ENCODE measurements at regions not wholly inside any gene's neighbourhood (a gene's known extent, or its start where the extent isn't known, plus 50 kb on each side); places are given as distances from the start of the nearest gene placed in this dataset.

DNA sequence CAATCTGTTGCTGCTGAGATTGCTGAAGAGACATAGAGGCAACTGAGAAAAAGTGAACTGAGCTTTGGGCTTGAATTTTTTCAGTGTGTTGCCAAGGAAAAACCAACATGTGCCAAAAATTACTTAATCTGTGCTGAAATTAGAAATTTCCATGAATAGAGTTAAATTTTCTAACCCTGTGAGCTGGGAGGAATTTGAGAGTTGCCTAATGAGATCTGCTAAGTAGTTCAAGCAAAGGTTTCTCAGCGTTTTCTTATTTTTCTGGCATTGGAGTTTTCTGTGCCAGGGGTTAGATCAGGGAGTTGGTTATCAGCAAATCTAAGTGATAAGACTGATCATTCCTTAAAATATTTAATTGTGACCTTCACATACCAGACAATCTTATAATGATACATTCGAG is 457.5 kb upstream of the GNPDA2 start:
- TF ChIP-seq POLR2A (IDR thresholded peaks at IDR 0.05): no peak
- TF ChIP-seq, protein P1, sequence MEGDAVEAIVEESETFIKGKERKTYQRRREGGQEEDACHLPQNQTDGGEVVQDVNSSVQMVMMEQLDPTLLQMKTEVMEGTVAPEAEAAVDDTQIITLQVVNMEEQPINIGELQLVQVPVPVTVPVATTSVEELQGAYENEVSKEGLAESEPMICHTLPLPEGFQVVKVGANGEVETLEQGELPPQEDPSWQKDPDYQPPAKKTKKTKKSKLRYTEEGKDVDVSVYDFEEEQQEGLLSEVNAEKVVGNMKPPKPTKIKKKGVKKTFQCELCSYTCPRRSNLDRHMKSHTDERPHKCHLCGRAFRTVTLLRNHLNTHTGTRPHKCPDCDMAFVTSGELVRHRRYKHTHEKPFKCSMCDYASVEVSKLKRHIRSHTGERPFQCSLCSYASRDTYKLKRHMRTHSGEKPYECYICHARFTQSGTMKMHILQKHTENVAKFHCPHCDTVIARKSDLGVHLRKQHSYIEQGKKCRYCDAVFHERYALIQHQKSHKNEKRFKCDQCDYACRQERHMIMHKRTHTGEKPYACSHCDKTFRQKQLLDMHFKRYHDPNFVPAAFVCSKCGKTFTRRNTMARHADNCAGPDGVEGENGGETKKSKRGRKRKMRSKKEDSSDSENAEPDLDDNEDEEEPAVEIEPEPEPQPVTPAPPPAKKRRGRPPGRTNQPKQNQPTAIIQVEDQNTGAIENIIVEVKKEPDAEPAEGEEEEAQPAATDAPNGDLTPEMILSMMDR (IDR thresholded peaks at IDR 0.05): no peak
